VCaP (cell line): ENCODE measurements at regions not wholly inside any gene's neighbourhood (a gene's known extent, or its start where the extent isn't known, plus 50 kb on each side); places are given as distances from the start of the nearest gene placed in this dataset.

Source experiments
- H3K27ac ChIP-seq: fragments of 450-650 bp; 2 replicates; pipeline ENCODE4 v1.5.1; 2017
- CTCF ChIP-seq: fragments of 450-650 bp; conservative IDR thresholded peaks from 2 replicates; pipeline ENCODE4 v1.5.1; 2017; ENCODE audit warnings: mild to moderate bottlenecking, moderate library complexity

DNA sequence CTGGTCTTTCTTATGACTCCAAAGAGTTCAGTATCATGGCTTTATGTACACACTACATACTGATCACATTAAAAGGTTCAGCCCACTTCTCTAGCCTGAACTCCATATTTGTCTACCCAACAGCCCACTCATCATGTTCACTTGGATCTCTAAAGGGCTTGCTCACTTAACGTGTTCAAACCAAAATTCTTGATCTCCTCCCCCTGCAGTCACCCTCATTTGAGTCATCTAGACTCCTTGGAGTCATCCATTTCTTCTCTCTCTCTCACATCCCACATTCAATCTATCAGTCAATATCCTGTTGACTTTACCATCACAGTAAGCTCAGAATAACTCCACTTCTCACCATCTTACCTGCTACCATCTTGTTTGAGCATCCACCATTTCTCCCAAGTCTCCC lies 148.4 kb upstream of the ARID2 start:
- H3K27ac ChIP-seq: no peak overlapping the region
- TF ChIP-seq CTCF: no peak

- TF ChIP-seq CTCF: no peak
- no peak overlapping the region for H3K27ac ChIP-seq
Measured at GRCh38 chr12:45582536-45582935, 147.0 kb upstream of the ARID2 start.

DNA sequence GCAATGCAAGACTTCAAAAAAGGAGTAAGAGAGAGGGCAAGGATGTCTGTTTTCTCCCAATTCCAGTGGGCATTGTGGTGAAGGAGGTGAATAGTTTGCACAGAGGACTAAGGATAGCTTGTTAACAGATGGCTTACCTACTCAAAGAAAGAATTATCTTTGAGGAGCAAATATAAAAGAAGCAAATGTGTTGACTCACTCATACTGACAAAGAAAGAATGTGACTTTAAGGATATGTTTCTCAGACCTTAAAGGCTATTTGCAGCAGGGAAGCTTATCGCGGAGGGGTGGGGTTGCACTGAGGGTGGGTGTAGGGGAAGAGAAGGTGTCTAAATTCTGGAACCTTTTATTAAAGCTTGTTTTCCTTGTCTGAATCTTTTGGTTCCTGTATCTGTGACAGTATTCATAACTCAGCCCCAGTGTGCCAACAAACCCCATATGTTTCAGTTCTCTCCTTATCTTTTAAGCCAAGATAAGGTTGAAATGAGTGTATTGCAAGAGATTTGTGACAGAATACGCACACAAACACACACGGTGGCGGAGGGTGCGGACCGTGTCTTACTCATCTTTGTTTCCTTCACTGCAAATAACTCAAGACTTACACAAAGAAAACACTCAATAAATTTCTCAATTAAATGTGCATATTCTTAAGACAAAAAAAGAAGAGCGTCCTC lies 146.4 kb upstream of the ARID2 start:
- no peak overlapping the region for H3K27ac ChIP-seq
- no peak for TF ChIP-seq CTCF

DNA sequence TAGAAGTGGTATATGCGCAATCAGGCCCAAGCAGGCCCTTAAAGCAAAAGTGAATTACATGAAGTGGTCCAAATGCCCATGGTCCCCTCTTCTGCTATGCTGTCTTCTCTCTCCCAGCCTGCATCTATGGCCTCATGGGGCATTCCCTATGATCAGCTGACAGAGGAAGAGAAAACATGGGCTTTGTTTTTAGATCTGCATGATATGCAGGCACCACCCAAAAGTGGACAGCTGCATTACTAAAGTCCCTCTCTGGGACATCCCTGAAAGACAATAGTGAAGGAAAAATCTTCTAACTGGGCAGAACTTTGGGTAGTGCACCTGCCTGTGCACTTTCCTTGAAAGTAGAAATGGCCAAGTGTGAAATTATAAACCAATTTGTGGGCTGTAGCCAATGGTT lies 145.2 kb upstream of the ARID2 start:
- no peak overlapping the region for H3K27ac ChIP-seq
- TF ChIP-seq CTCF: no peak

GRCh38 chr12:45585522-45586230 lies 143.8 kb upstream of the ARID2 start:
- no peak overlapping the region for H3K27ac ChIP-seq
- TF ChIP-seq CTCF: no peak

GRCh38 chr12:45586486-45586885 lies 143.0 kb upstream of the ARID2 start:
- TF ChIP-seq CTCF: no peak
- no peak overlapping the region for H3K27ac ChIP-seq

GRCh38 chr12:45587012-45587411 lies 142.5 kb upstream of the ARID2 start:
- no peak overlapping the region for H3K27ac ChIP-seq
- no peak for TF ChIP-seq CTCF
